ENCODE measurements at regions not wholly inside any gene's neighbourhood (a gene's known extent, or its start where the extent isn't known, plus 50 kb on each side); places are given as distances from the start of the nearest gene placed in this dataset.
"Not testable (repeated sequence)": the region's sequence is repeated elsewhere in the genome, so short reads cannot be mapped to it uniquely, and the experiment has no call there.

DNA sequence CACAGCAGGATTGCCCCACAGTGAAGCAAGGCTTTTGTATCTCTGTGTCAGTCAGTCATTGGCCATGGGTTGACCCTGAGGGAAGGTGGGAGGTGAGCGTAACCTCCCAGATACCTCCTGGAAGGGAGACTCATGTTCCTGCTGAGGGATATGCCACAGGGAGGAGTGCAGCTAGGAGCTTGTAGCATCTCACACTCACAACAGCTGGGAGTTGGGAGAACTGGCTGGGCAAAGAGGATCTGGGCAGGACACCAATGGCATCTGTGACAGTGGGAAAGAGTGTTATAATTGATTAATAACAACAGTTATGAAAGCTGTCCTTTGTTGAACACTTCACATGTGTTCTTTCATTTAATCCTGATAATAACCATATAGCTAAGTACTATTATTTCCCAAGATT lies 171.0 kb downstream of the TLE3 start:
- Mint-ChIP-seq H3K4me1 (no peaks in the 10 kb centered on the region), H3K9me3 (peaks cover 33% of the 10 kb centered on the region), H3K4me3 (no peak overlapping the region), H3K27me3 (ENCODE audit: low read depth) (peaks cover 2% of the 10 kb centered on the region), H3K27ac (ENCODE audit: unreplicated experiment) (no peak overlapping the region), H3K36me3 (ENCODE audit: low read depth) (peaks cover 22% of the 10 kb centered on the region)
- TF ChIP-seq, protein P1, sequence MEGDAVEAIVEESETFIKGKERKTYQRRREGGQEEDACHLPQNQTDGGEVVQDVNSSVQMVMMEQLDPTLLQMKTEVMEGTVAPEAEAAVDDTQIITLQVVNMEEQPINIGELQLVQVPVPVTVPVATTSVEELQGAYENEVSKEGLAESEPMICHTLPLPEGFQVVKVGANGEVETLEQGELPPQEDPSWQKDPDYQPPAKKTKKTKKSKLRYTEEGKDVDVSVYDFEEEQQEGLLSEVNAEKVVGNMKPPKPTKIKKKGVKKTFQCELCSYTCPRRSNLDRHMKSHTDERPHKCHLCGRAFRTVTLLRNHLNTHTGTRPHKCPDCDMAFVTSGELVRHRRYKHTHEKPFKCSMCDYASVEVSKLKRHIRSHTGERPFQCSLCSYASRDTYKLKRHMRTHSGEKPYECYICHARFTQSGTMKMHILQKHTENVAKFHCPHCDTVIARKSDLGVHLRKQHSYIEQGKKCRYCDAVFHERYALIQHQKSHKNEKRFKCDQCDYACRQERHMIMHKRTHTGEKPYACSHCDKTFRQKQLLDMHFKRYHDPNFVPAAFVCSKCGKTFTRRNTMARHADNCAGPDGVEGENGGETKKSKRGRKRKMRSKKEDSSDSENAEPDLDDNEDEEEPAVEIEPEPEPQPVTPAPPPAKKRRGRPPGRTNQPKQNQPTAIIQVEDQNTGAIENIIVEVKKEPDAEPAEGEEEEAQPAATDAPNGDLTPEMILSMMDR (conservative IDR thresholded peaks at IDR 0.05) = no peak
- DNase-seq (ENCODE audit: low read depth, low spot score) = no peak

DNA sequence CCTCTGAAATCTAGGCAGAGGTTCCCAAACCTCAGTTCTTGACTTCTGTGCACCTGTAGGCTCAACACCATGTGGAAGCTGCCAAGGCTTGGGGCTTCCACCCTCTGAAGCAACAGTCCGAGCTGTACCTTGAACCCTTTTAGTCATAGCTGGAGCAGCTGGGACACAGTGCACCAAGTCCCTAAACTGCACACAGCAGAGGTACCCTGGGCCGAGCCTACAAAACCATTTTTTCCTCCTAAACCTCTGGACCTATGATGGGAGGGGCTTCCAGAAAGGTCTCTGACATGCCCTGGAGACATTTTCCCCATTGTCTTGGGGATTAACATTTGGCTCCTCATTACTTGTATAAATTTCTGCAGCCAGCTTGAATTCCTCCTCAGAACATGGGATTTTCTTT lies 168.8 kb downstream of the TLE3 start:
- peaks cover 18% of the 10 kb centered on the region for H3K36me3 Mint-ChIP-seq (ENCODE audit: low read depth)
- not testable (repeated sequence) for H3K27ac Mint-ChIP-seq (ENCODE audit: unreplicated experiment); H3K4me1 Mint-ChIP-seq; H3K27me3 Mint-ChIP-seq (ENCODE audit: low read depth); DNase-seq (ENCODE audit: low read depth, low spot score); H3K4me3 Mint-ChIP-seq
- H3K9me3 Mint-ChIP-seq = peaks cover 18% of the 10 kb centered on the region

DNA sequence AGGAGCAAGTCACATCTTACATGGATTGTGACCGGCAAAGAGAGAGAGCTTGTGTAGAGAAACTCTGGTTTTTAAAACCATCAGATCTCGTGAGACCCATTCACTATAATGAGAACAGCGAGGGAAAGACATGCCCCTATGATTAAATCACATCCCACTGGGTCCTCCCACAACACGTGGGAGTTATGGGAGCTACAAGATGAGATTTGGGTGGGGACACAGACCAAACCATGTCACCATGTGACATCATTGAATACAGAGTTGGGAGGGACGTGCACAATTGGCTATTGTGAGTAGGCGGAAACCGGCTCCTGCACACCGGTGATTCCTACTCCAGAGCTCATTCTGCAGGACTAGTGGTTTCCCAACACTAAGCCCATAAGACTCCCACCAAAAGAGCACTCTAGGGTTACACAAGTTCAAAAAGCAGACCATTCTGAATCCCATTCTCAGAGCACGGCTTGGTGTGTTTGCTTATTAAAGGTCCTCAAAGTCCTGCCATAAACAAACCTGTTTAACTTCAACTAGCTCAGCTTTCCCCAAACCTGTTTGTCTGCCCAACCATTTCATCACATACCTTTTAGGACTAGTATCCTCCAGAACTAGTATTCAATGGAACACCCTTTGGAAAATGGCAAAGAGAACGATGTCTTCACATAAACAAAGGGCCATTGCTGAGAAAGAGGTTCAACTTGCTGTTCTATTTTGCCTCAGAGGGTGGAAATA lies 167.6 kb downstream of the TLE3 start:
- no peak overlapping the region for H3K4me3 Mint-ChIP-seq
- H3K4me1 Mint-ChIP-seq = no peaks in the 10 kb centered on the region
- TF ChIP-seq, protein P1 (conservative IDR thresholded peaks at IDR 0.05) = no peak
- no peak overlapping the region for H3K27ac Mint-ChIP-seq (ENCODE audit: unreplicated experiment)
- DNase-seq (ENCODE audit: low read depth, low spot score) = no peak
- peaks cover 2% of the 10 kb centered on the region for H3K27me3 Mint-ChIP-seq (ENCODE audit: low read depth)
- H3K9me3 Mint-ChIP-seq = peaks cover 13% of the 10 kb centered on the region
- H3K36me3 Mint-ChIP-seq (ENCODE audit: low read depth) = peaks cover 15% of the 10 kb centered on the region

DNA sequence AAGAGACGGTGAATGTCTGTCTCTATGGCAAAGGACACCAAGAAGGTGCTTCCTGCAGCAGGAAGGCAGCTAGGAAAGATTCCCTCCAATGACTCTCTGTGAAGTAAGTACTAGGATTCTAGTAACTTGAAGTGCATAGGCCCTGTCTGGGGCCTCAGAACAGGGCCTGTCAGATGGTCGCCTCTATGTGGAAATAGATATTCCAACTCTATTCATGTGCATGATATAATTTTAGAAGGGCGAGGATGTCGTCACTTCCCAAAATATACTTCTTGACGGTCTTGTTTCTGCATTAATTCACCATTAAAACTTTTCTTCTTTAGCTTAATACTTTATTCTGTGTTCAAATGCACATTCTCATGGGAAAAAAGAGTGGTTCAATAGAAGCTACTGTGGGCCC lies 167.0 kb downstream of the TLE3 start:
- no peak overlapping the region for H3K4me3 Mint-ChIP-seq
- no peaks in the 10 kb centered on the region for H3K4me1 Mint-ChIP-seq
- TF ChIP-seq, protein P1 (conservative IDR thresholded peaks at IDR 0.05) = no peak
- peaks cover 14% of the 10 kb centered on the region for H3K9me3 Mint-ChIP-seq
- H3K27ac Mint-ChIP-seq (ENCODE audit: unreplicated experiment) = no peak overlapping the region
- DNase-seq (ENCODE audit: low read depth, low spot score) = no peak
- H3K36me3 Mint-ChIP-seq (ENCODE audit: low read depth) = peaks cover 16% of the 10 kb centered on the region
- H3K27me3 Mint-ChIP-seq (ENCODE audit: low read depth) = peaks cover 8% of the 10 kb centered on the region

DNA sequence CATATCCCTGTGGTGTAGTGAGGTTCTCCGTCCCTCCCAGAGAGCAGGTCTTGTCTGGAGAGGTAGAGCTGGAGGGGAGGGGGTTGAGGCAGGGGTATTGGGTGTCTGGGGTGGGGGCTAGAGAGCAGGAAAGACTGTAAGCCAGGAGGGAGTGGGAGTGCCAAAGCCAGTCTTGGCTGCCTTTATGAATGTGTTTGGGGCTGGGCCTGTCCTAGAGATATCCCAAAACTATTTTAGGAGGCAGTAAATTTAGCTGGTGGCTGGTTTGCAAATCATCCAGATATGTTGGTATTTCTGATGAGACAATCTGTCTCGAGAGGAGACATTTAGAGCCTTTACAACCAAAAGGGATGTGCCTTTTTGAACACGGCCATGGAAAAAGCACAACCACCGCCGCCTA lies 166.6 kb downstream of the TLE3 start:
- TF ChIP-seq, protein P1 (conservative IDR thresholded peaks at IDR 0.05) = no peak

DNA sequence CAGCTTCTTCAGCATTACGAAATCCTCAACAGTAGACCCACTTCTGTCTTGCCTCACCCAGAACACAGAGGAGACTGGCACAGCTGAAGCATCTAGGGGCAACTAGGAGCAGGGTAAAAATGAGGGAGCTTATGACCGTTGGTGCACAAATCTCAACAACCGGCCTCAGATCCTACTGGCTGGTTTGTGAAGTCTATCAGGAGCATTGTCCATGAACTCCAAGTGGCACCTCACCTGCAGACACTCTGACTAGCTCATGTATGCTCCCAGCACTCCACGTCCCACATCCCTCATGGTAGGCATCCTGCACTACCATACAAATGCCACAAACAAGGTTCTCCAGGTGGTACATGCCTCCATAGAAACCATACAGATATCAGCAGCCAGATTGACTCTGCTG lies 163.1 kb downstream of the TLE3 start:
- Mint-ChIP-seq H3K4me1 (peaks cover 4% of the 10 kb centered on the region), H3K27me3 (ENCODE audit: low read depth) (peaks cover 20% of the 10 kb centered on the region), H3K36me3 (ENCODE audit: low read depth) (peaks cover 5% of the 10 kb centered on the region), H3K4me3 (no peak overlapping the region), H3K9me3 (peaks cover 6% of the 10 kb centered on the region), H3K27ac (ENCODE audit: unreplicated experiment) (no peak overlapping the region)
- TF ChIP-seq, protein P1 (conservative IDR thresholded peaks at IDR 0.05) = no peak
- DNase-seq (ENCODE audit: low read depth, low spot score) = no peak

More for the DNA sequence above, 166.6 kb downstream of the TLE3 start:
- Mint-ChIP-seq H3K36me3 (ENCODE audit: low read depth) (peaks cover 15% of the 10 kb centered on the region), H3K27me3 (ENCODE audit: low read depth) (peaks cover 10% of the 10 kb centered on the region), H3K4me3 (no peak overlapping the region), H3K9me3 (peaks cover 15% of the 10 kb centered on the region), H3K27ac (ENCODE audit: unreplicated experiment) (no peak overlapping the region), H3K4me1 (no peaks in the 10 kb centered on the region)
- DNase-seq (ENCODE audit: low read depth, low spot score) = no peak
